ENCODE measurements at regions not wholly inside any gene's neighbourhood (a gene's known extent, or its start where the extent isn't known, plus 50 kb on each side); places are given as distances from the start of the nearest gene placed in this dataset.

DNA sequence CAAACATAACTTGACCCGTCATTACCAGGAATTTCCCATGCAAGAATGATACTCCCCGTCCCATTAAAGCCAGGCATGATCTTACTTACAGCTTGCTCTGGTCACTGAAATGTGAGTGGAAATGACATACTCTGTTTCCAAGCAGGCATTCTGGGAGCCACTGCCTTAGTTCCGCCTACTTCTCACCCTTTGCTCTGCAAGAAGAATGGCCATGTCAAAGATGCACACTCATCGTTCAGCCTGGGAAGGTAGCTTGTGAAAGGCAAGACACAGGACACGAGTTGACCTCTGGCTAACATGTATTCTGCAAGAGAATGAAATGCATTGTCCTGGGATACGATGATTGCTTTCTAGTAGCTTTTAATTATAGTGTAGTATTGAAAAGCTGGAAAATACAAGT is 1144.4 kb downstream of the NLGN4X start:
- Histone ChIP-seq H3K4me3 (no peak overlapping the region), H3K4me1 (no peaks in the 10 kb centered on the region), H3K27ac (replicated peaks in 1 of 4) (no peak overlapping the region), H3K27me3 (no peaks in the 10 kb centered on the region), H3K36me3 (no peaks in the 10 kb centered on the region), H3K9me3 (no peaks in the 10 kb centered on the region)
- intact Hi-C loops (cut with DNase I), result no loop called here
- WGBS, result 85% methylated on average over 6 of the region's 6 CpGs
- TF ChIP-seq POLR2AphosphoS5 (IDR thresholded peaks at IDR 0.05), result no peak
- no peak for TF ChIP-seq EP300 (IDR thresholded peaks at IDR 0.05)
- TF ChIP-seq, protein P1, sequence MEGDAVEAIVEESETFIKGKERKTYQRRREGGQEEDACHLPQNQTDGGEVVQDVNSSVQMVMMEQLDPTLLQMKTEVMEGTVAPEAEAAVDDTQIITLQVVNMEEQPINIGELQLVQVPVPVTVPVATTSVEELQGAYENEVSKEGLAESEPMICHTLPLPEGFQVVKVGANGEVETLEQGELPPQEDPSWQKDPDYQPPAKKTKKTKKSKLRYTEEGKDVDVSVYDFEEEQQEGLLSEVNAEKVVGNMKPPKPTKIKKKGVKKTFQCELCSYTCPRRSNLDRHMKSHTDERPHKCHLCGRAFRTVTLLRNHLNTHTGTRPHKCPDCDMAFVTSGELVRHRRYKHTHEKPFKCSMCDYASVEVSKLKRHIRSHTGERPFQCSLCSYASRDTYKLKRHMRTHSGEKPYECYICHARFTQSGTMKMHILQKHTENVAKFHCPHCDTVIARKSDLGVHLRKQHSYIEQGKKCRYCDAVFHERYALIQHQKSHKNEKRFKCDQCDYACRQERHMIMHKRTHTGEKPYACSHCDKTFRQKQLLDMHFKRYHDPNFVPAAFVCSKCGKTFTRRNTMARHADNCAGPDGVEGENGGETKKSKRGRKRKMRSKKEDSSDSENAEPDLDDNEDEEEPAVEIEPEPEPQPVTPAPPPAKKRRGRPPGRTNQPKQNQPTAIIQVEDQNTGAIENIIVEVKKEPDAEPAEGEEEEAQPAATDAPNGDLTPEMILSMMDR (IDR thresholded peaks at IDR 0.05), result no peak
- TF ChIP-seq POLR2A (IDR thresholded peaks at IDR 0.05; ENCODE audit: low read depth), result no peak
- no peak for DNase-seq (ENCODE audit: extremely low spot score)

GRCh38 chrX:5082705-5083104 is 1146.0 kb downstream of the NLGN4X start:
- 65% methylated on average over 3 of the region's 3 CpGs for WGBS

DNA sequence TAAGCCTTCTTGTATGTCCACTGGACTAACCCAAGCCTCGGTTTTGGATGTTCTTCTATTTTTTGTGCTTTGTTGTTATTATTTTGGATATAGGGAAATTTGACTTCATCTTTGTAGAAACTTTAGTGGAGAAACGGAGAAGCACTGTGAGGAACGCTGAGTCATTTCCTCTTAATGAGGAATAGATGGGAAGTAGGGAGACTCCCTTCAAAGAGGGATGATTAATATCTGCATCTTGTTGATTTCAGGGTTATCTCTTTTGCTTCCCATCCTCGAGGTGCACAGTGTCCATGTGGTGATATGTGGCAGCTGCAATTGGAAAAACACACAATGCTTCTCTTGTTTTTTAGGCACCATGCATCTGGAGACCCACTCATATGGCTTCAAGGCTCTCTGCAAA is 1147.9 kb downstream of the NLGN4X start:
- intact Hi-C loops (cut with DNase I), result no loop called here
- Histone ChIP-seq H3K4me3 (no peak overlapping the region), H3K9me3 (no peaks in the 10 kb centered on the region), H3K27me3 (no peaks in the 10 kb centered on the region), H3K27ac (replicated peaks in 1 of 4) (no peak overlapping the region), H3K36me3 (no peaks in the 10 kb centered on the region), H3K4me1 (no peaks in the 10 kb centered on the region)
- TF ChIP-seq POLR2A (IDR thresholded peaks at IDR 0.05; ENCODE audit: low read depth) (no peak), POLR2AphosphoS5 (IDR thresholded peaks at IDR 0.05) (no peak)
- TF ChIP-seq, protein P1 (IDR thresholded peaks at IDR 0.05), result no peak
- no peak for DNase-seq (ENCODE audit: extremely low spot score)
- 54% methylated on average over 4 of the region's 4 CpGs for WGBS

More at GRCh38 chrX:5082705-5083104, 1146.0 kb downstream of the NLGN4X start:
- H3K27me3 ChIP-seq, result no peaks in the 10 kb centered on the region
- no peak for DNase-seq (ENCODE audit: extremely low spot score)
- intact Hi-C loops (cut with DNase I), result no loop called here
- no peaks in the 10 kb centered on the region for H3K9me3 ChIP-seq
- H3K4me3 ChIP-seq, result no peak overlapping the region
- TF ChIP-seq, protein P1 (IDR thresholded peaks at IDR 0.05), result no peak
- TF ChIP-seq POLR2A (IDR thresholded peaks at IDR 0.05; ENCODE audit: low read depth), result no peak
- no peak for TF ChIP-seq POLR2AphosphoS5 (IDR thresholded peaks at IDR 0.05)
- TF ChIP-seq EP300 (IDR thresholded peaks at IDR 0.05), result no peak
- H3K36me3 ChIP-seq, result no peaks in the 10 kb centered on the region
- no peaks in the 10 kb centered on the region for H3K4me1 ChIP-seq
- no peak overlapping the region for H3K27ac ChIP-seq (replicated peaks in 1 of 4)

- DNase-seq (ENCODE audit: extremely low spot score), result no peak
- intact Hi-C loops (cut with DNase I), result no loop called here
Measured at GRCh38 chrX:5068550-5068949, 1160.1 kb downstream of the NLGN4X start.

More at GRCh38 chrX:5068550-5068949, 1160.1 kb downstream of the NLGN4X start:
- Histone ChIP-seq H3K36me3 (no peaks in the 10 kb centered on the region), H3K4me3 (no peak overlapping the region), H3K27ac (replicated peaks in 1 of 4) (no peak overlapping the region), H3K4me1 (no peaks in the 10 kb centered on the region), H3K27me3 (no peaks in the 10 kb centered on the region), H3K9me3 (no peaks in the 10 kb centered on the region)
- TF ChIP-seq POLR2A (IDR thresholded peaks at IDR 0.05; ENCODE audit: low read depth) (no peak), EP300 (IDR thresholded peaks at IDR 0.05) (no peak), POLR2AphosphoS5 (IDR thresholded peaks at IDR 0.05) (no peak)
- TF ChIP-seq, protein P1 (IDR thresholded peaks at IDR 0.05), result no peak
- 77% methylated on average over 5 of the region's 5 CpGs for WGBS
